HCT116 (cell line): ENCODE measurements at regions not wholly inside any gene's neighbourhood (a gene's known extent, or its start where the extent isn't known, plus 50 kb on each side); places are given as distances from the start of the nearest gene placed in this dataset.

ENCODE experiments used
- EZH2 ChIP-seq: fragments of 200-600 bp; sonication (generic); IDR thresholded peaks from 2 replicates; pipeline ENCODE4 v1.6.1; 2017; ENCODE audit warnings: antibody characterized with exemption, mixed run types
- POLR2A ChIP-seq: IDR thresholded peaks from 2 replicates; pipeline ENCODE4 v1.7.0; 2011; ENCODE audit warnings: borderline replicate concordance; ENCODE audit not compliant: insufficient read depth, insufficient read length; ENCODE audit errors: extremely low read depth
- POLR2AphosphoS5 ChIP-seq: IDR thresholded peaks from 2 replicates; pipeline ENCODE4 v1.6.1; 2011; ENCODE audit warnings: mild to moderate bottlenecking, low read depth, low read length, moderate library complexity
- SIN3A ChIP-seq: IDR thresholded peaks from 2 replicates; pipeline ENCODE4 v1.6.1; 2012; ENCODE audit warnings: low read depth
- YY1 ChIP-seq: IDR thresholded peaks from 2 replicates; pipeline ENCODE4 v1.6.1; 2011; ENCODE audit warnings: low read length, low read depth, moderate library complexity, mild to moderate bottlenecking; ENCODE audit not compliant: insufficient replicate concordance; ENCODE audit errors: extremely low read depth
- TF ChIP-seq, protein P1 (sequence below): IDR thresholded peaks from 2 replicates; pipeline ENCODE4 v1.6.1; 2012
- TF ChIP-seq, protein P2 (sequence below), 3 experiments: fragments of 200-600 bp in 1 of 3; sonication (generic) in 1 of 3; IDR thresholded peaks in 2 of 3; conservative IDR thresholded peaks in 1 of 3; 2 replicates each; pipeline ENCODE4 v1.5.1; 2012 to 2017; ENCODE audit warnings: low read depth in 2 of 3, low read length in 2 of 3, antibody characterized with exemption in 1 of 3, borderline replicate concordance in 1 of 3, control low read depth in 1 of 3, mild to moderate bottlenecking in 1 of 3, mixed read lengths in 1 of 3, mixed run types in 1 of 3, moderate library complexity in 1 of 3; ENCODE audit not compliant: insufficient read depth in 1 of 3

DNA sequence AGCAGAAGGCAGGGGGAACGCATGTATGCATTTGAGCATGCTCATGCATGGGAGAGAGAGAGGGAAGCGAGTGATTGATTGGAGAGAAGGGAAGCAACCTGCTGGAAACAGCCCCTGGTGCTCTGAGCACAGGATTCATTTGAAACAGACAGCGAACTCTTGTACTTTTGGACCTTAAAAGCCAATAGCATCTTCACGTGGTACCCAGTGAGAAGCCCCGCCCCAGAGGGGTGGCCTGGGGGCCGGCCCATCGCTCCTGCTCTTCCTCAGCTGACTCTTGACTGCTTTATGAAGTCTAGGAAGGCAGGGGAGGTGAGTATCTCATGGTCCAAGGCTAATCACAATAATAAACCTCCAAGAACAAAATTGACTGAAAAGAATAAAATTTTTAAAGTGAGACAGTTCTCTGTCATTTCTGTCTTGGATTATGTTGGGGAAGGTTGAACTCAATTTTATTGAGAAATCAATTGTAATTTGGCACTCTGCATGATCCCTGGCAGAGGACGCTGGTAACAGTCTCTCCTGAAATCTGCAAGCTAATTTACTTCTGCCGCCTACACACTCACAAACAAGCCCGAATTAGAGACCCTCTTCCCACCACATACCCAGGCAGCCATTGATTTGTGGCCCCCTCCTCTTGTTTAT lies 168.2 kb upstream of the PPARGC1A start:
- TF ChIP-seq, protein P1, sequence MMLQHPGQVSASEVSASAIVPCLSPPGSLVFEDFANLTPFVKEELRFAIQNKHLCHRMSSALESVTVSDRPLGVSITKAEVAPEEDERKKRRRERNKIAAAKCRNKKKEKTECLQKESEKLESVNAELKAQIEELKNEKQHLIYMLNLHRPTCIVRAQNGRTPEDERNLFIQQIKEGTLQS = no peak
- TF ChIP-seq POLR2AphosphoS5 (no peak), EZH2 (no peak), SIN3A (no peak), POLR2A (no peak), YY1 (no peak)
- TF ChIP-seq, protein P2, sequence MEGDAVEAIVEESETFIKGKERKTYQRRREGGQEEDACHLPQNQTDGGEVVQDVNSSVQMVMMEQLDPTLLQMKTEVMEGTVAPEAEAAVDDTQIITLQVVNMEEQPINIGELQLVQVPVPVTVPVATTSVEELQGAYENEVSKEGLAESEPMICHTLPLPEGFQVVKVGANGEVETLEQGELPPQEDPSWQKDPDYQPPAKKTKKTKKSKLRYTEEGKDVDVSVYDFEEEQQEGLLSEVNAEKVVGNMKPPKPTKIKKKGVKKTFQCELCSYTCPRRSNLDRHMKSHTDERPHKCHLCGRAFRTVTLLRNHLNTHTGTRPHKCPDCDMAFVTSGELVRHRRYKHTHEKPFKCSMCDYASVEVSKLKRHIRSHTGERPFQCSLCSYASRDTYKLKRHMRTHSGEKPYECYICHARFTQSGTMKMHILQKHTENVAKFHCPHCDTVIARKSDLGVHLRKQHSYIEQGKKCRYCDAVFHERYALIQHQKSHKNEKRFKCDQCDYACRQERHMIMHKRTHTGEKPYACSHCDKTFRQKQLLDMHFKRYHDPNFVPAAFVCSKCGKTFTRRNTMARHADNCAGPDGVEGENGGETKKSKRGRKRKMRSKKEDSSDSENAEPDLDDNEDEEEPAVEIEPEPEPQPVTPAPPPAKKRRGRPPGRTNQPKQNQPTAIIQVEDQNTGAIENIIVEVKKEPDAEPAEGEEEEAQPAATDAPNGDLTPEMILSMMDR (IDR thresholded peaks at IDR 0.05 in 2 of 3, conservative IDR thresholded peaks at IDR 0.05 in 1 of 3; ENCODE audit: borderline replicate concordance in 1 of 3, insufficient read depth in 1 of 3, low read depth in 2 of 3, low read length in 2 of 3) = no peak
